ENCODE measurements at regions not wholly inside any gene's neighbourhood (a gene's known extent, or its start where the extent isn't known, plus 50 kb on each side); places are given as distances from the start of the nearest gene placed in this dataset.
"Not testable (repeated sequence)": the region's sequence is repeated elsewhere in the genome, so short reads cannot be mapped to it uniquely, and the experiment has no call there.

DNA sequence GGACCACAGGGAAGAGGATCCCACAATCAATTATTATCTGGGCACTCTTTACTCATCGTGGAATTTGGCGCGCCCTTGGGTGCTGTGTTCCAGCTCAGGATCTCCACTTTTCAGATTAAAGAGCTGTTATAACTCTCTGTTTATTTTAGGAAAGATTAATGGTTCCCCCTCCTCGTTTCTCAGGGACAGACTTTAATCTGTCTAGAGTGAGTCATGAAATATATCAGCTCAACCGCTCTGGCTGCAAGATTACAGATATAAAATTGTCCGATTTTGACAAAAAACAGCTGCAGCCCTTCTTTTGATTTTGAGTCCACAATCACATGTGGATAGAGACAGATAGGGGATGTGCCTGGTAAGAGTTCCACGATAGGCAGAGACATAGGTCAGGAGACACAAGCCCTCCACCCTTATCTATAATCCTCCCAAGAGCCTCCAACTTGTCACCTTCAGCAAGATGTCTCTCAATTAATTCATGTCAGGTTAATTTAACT lies 77.6 kb upstream of the ANKRD55 start:
- DNase-seq = no peak

DNA sequence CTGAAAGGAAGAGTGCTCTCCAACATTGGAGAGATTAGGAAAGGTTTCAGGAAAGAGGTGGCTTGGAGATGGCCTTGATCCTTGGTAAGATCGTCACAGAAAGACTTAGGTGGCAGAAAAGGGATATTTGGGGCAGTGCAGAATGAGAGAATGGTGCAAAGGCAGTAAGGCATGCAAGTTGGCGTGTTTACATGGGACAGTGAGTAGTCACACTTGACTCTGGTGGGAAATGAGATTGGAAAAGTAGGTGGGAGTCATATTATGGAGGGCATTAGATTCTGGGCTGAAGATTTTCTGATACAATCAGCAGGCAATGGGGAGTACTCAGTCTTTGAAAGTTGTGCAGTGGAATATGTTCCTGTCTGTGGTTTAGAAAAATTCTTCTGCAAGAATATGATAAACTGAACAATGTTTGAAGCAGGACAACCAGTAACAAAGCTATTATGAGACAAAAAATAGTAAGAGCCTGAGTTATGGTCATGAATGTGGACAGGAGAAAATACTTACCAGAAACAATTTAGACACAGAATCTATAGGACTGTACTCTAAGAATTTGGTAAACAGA lies 76.2 kb upstream of the ANKRD55 start:
- DNase-seq = no peak

DNA sequence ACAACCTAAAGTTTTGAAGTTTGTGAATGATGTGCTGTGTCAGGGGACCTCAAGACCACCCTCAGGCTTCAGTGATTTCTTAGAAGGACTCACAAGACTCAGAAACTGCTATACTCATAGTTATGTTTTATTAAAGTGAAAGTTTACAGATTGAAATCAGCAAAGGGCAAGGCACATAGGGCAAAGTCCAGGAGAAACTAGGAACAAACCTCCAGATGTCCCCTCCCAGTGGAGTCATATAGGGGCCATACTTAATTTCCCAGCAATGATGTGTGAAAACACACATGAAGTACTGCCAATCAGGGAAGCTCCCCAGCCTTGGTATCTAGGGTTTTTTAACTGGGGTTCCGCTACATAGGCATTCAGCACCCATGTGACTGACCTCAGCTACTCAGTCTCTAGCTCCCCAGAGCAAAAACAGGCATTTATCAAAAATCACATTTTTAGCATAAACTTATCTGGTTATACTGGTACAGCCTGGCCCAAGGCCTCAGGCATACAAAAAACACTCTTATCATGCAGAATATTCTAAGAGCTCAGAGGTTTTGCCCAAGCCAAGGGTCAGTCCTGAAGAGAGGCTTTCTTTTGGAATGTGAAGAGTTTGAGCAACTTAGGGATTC lies 74.7 kb upstream of the ANKRD55 start:
- DNase-seq = no peak

DNA sequence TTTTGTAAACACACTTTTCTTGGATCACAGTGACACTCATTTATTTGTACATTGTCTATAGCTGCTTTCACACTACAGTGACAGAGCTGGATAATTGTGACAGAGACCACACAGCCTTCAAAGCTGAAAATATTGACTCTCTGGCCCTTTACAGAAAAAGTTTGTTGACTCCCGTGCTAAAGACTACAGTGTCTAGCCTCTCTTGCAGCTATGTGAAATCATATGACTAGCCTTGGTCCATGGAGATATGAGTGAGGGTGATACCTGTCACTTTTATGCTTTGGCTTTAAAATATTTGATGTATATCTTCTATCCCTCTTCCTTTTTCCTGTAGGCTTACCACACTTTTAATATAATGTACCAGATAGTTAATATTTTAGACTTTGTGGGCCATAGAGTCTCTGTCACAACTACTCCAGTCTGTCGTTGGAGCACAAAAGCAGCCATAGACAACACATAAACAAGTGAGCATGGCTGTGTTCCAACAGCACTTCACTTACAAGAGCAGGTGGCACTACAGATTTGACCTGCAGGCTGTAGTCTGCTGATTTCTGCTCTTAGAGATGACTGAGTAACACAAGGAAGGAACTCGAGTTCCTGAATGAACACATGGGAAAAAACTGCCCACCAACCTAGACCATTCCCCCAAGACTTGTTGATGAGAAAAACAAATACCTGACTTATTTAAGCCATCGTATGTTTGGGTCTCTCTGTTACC lies 73.5 kb upstream of the ANKRD55 start:
- no peak for DNase-seq

DNA sequence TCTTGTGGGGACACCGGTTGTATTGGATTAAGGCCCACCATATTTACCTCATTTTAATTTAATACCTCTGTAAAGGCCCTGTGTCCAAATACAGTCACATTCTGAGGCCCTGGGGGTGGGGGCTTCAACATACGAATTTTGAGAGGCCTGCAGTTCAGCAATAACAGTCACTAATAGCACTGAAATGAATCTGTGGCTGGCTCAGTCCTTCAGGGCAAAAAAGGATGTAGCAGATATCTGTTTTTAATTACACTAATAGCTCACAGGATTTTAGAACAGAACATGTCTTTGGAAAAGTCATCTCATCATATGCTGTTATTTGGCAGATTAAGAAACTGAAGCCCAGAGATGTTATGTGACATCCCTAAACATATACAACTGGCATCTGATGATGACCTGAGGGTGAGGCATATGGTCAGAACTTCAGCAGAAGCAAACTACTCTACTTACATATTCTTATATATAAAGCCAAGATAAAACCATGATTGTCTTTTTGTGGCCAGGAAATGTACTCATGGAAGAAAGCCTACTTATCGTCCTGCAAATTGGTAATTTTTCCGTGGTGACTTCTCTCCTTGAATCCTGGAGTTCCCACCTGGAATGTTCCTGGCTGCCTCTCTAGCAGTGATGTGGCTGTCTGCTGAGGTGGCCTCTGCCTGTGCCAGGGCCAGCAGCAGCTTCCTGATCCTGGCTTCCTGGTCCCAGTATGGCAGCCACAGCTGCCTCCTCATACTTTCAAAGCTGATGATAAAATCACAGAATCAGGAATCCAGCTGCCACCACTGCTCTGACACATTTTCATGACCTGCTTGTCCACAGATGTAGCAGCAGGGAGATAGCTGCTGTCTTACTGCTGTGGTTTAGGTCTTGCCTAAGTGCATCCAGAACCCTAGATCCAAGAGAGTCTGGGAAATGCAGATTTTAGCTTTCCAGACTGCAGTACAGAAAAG lies 72.1 kb upstream of the ANKRD55 start:
- no peak for DNase-seq

- no peak for DNase-seq
Observed at GRCh38 chr5:56303511-56303910, 70.4 kb upstream of the ANKRD55 start.

DNA sequence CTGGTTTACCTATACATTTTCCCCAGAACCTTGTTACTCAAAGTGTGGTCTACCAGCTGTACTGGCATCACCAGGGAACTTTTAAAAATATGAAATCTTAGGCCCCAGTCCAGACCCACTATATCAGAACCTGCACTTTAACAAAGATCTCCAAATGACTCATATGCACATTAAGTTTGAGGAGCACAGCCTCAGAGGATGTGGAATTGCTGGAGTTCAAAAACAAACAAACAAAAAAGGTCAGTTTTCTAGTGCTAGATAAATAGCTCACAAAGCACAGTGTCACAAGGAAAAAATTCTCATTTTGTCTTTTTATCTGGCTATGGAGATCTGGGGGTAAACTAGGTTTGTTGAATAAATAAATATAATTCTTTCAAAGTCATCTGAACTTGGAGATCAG lies 68.9 kb upstream of the ANKRD55 start:
- no peak for DNase-seq

DNA sequence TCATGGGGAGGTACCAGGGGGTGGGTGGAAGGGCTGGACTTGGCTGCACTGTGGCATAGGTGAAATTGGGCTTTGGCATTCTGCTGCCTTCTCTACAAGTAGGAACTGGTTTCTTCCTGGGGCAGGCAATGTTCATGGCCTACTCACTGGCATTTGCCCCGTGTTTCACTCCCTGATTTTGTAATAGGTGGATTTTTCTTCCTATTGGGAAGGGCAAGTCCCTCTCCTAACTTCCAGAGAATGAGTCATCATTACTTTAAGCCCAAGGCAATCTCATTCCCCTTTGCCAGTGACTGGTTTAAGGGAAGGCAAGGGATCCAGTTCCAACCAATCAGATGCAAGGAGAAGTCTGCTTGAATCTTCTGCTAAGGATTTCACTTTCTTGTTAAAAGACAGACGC lies 67.9 kb upstream of the ANKRD55 start:
- DNase-seq = no peak

DNA sequence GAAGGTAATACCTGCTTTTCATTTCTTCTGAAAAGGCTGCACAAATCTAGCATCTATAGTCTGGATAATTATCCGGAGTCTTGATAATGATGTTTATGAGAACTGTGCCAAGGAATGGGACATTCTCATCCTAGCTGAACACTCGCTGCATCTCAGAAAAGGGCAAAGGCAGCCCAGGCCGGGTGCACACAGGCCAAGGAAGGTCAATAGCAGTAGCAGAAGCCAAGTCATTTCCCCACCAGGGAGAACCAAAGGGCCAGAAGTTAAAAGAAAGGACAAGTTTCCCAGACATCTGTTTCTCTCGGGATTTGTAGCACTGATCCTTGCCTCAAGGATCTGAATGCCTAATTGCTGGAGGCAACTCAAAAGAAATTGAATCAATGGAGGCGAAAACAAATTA lies 66.1 kb upstream of the ANKRD55 start:
- DNase-seq = no peak

- DNase-seq = no peak
Observed at GRCh38 chr5:56298336-56299090, 65.4 kb upstream of the ANKRD55 start.

- no peak for DNase-seq
Observed at GRCh38 chr5:56297851-56298250, 64.7 kb upstream of the ANKRD55 start.

DNA sequence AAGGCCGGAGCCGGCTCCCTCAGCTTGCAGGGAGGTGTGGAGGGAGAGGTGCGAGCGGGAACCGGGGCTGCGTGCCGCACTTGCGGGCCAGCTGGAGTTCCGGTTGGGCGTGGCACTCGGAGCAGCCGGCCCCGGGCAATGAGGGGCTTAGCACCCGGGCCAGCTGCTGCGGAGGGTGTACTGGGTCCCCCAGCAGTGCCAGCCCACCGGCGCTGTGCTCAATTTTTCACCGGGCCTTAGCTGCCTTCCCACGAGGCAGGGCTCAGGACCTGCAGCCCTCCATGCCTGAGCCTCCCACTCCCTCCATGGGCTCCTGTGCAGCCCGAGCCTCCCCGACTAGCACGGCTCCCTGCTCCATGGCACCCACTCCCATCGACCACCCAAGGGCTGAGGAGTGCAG lies 62.2 kb upstream of the ANKRD55 start:
- not testable (repeated sequence) for DNase-seq

DNA sequence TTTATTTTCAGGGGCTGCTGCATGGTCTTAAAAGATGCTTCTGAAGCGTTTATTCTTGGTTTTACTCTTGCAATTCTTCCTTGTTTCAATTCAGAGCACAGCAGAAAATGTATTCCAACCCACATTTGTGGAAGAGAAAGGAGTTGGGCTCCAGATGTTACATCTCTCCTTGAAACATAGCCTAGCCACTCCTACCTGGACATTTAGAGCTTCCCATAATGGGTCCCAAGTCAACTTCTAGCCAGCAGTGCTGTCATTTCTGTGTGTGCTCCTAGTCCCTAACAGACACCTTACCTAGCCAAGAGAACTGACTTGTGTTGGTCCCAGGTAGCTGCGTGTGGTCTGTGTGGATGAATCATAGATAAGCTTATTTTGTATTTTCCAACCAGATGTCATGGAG lies 61.2 kb upstream of the ANKRD55 start:
- DNase-seq = no peak

GRCh38 chr5:56292874-56293273 lies 59.7 kb upstream of the ANKRD55 start:
- not testable (repeated sequence) for DNase-seq

DNA sequence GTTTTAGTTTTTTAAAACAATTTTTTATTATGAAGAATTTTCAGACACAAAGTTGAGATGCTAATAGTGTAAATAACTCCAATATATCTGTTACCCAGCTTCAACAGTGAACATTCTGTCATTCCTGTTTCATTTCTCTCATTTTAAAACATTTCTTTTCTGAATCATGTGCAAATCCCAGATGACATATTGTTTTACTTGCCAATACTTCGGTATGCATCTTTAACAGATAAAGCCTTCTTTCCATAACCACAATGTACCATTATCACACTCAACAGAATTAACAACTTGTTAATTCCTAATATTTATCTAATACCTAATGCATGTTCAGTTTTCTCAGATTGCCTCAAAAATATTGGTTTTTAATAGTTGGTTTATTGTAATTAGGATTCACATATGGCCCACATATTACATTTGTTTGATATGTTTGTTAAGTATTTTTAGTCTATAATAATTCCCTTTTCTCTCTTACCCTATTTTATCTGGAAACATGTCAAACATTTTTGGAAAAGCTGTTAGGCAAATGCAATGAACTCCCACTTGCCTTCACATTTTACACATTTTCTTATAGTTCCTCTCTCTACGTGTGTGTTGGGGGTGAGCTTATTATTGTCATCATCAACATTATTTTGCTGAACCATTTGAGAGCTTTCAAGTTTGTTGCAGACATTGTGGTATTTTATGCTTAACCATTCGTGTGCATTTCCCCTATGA lies 58.7 kb upstream of the ANKRD55 start:
- DNase-seq = no peak

DNA sequence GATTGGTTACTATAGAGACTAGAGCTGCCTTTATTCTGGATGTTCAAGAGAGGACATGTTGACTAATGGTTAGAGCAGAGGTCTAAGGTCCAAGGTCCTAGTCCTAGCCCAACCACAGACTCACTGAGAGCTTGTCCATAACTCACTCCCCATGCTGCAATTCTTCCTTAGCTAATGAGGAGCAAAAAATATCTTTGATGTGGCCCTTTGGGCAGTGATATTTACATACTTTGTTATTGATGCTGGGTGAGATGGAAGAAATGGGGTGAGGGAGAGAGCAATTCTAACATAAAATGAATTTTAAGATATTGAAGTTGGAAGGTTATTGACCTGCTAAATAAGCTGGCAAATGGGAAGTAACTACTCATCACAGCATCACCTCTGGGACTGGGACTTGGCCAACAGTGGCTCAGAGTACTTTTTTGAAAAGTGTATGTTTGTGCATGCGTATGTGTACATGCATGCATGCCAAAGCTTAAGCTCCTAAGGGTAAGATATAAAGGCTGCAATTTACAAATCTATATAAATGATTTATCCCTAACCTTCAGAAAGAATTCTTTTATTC lies 58.0 kb upstream of the ANKRD55 start:
- no peak for DNase-seq

DNA sequence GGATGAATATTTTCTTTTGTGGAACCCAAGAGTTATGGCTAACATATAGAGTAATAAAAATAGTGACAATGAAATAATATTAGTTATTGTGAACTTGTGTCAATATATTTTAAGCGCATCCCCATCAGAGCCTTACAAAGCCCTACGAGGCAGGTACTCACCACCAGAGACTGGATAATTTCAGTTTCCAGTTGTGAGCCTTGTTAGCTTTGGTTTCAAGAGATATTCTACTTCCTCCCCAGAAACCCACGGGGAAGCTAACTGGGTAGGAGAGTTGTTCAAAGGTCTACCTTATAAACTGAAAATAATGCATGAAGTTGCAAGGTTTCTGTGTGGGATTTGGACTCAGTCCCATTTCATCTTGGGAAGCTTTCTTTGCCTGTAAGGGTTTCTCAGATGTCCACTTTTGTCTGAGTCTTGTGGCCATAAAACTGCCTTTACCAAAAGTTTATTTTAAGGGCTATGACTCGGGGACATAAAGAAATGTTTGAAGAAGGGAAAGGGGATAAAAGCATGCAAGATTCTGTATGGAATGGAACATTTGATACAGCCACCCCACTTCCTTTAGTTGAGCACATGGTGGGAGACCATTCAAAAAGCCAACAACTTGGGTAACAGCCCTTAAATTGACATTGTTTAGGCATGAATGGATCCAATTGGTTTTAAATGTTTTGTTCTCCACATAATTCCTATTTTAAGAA lies 57.4 kb upstream of the ANKRD55 start:
- DNase-seq = no peak

- no peak for DNase-seq
Observed at GRCh38 chr5:56289602-56289987, 56.5 kb upstream of the ANKRD55 start.

- DNase-seq = no peak
Observed at GRCh38 chr5:56288873-56289601, 55.9 kb upstream of the ANKRD55 start.

Measured in CD4-positive, alpha-beta T cell treated with Interleukin-10 for 1 hour (primary cell).